Astrocyte of the hippocampus (primary cell): ENCODE measurements at regions not wholly inside any gene's neighbourhood (a gene's known extent, or its start where the extent isn't known, plus 50 kb on each side); places are given as distances from the start of the nearest gene placed in this dataset.
A peak's percentile ranks its signal among the peaks of the same experiment; 100 is the strongest.

ENCODE experiments used
- DNase-seq: peaks from one replicate; pipeline ENCODE4 v3.0.0; 2011; ENCODE audit warnings: low read depth, low spot score

DNA sequence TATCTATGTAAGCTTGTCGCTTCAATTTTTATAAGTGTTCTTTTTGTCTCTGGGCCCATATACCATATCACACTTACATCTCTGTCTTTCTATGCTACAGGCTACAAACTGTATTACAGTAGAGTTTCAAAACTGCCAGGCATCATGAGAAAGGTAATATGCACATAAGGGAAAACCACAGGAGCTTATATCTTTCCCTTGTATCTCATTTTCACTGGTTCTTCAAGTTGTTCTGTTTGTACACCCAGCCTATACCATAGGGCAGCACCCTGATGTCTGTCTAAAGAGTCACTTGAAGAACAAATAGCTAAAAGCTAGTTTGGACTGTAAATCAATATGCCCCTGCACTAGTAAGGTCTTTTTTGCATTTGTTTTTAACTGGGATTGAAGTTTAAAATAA is 366.7 kb downstream of the FIGN start:
- DNase-seq = no peak

DNA sequence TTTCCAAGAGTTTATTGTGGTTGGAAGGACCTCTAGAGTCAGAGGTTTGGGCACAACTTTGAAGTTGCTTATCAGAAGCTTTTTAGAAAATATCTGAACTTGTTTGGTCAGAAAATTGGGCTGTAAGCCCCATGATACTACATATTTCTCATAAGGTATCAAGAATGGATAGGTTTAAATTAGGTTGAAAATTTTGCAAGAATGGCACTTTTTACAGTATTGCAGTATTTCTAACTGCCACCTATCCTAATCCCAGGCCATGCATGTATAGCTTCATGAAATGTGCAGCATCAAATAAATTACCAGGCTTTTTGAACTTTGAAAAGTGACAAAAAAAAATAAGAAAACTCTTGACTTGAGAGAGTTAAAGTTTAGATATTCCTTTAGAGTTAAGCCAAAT is 367.2 kb downstream of the FIGN start:
- DNase-seq = no peak

DNA sequence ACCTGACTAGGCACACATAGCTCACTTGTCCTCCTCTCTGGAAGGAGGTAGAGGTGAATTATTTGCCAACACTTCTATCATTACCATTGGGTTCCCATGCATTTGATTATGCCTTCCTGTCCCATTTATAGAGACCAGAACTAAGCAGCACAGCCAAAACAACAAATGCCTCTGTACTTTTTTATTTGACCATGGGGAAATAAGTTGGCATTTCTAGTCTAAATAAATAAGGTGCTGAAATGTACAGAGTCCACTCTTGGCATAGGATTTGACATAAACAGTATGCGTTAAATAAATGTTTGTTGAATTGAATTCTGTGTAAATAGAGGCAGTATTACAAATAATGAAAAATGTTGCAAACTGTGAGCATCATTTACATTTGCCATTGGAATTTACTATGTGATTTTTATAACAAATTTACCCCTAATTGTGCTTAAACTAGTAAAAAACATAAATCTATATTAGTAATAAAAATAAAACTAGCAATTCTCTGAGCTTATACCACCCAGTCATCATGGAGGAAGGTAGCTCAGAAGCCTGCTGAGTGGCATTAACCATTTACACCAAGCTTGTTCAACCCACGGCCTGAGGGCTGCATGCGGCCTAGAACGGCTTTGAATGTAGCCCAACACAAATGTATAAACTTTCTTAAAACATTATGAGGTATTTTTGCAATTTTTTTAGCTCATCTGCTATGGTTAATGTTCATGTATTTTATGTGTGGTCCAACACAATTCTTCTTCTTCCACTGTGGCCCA is 367.8 kb downstream of the FIGN start:
- no peak for DNase-seq

DNA sequence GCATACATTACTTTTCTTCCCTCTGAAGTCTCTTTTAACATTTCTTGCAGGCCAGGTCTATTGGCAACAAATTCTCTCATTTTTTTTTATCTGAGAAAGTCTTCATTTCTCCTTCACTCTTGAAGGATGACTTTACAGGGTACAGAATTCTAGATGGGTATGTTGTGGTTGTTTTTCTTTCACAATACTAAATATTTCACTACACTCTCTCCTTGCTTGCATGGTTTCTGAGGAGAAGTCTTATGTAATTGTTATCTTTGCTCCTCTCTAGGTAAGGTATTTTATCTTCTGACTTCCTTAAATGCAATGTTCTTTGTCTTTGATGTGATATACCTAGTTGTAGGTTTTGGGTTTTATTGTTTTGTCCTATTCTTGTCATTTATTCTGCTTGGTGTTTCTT is 371.1 kb downstream of the FIGN start:
- no peak for DNase-seq

DNA sequence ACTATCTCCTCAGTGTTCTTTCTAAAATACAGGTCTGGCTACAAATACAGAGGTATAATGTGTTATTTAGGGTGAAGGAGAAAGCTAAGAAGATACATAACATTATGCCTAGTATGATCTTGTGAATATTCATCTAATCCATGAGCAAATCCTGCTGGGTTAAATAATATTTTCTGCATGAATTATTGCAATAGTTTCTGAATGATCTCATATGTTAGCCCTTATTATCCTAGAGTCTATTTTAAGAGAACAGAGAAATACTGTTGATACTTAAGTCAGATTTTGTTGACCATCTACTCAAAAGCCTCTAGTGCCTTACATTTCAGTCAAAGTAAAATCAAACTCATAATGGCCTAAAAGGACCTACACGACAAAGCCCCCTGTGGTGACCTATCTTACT is 382.3 kb downstream of the FIGN start:
- DNase-seq = no peak

DNA sequence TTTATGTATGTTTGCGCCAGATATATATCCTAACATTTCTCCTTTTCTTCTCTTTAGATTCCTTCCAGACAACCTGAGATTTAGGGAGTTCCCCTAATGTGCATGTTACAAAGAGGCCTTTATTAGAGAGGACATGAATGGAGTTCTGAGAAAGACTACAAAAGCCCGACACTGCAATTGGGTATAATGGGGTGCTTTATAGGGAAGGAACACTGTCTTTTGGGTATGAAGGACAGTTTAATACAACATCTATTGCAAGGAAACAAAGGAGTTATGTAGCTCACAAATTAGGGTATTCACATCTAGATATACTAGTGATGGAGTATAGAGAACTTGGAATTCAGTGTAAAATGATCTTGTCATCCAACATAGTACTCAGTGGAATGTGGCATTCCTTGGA is 383.8 kb downstream of the FIGN start:
- DNase-seq = no peak

DNA sequence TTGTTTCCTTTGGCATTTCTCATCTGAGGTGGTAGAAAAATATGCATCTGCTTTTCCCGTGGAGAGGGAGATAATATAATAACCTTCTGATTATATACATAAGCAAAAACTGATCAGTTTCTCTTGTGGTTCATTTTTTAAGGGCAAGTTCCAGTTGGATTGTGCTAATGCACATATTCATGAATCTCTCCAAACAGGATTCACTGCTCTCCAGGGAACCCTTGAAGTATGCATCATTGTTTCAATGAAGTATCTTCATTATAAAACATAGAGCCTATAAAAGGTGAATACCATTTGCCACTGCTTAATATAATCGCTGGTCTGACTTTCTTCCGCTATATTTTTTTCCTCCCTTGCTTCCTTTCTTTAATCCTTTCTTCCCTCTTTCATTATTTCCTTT is 384.7 kb downstream of the FIGN start:
- no peak for DNase-seq

DNA sequence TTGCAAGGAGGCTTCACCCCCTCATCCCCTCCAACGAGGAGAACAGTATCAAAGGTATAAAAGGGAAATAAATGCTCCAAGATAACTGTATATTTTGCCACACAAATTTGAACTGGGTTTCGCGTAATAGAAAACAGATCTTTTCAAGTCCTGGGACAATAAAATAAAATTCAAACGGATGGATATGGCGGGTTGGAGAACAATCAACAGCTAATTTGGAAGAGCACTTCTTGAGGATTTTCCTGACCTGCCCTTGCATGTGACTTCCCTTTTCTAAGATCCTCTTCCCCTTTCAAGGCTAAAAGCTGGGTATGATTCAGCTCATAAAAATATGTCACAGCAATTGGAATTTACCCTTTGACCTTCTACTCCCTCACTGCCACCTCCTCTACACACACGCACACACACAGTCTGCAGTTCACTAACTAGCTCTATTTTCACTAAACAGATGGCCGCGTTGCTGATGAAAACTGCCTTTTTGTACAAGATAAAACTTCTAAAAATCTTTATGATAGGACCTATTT is 386.9 kb downstream of the FIGN start:
- DNase-seq = no peak

DNA sequence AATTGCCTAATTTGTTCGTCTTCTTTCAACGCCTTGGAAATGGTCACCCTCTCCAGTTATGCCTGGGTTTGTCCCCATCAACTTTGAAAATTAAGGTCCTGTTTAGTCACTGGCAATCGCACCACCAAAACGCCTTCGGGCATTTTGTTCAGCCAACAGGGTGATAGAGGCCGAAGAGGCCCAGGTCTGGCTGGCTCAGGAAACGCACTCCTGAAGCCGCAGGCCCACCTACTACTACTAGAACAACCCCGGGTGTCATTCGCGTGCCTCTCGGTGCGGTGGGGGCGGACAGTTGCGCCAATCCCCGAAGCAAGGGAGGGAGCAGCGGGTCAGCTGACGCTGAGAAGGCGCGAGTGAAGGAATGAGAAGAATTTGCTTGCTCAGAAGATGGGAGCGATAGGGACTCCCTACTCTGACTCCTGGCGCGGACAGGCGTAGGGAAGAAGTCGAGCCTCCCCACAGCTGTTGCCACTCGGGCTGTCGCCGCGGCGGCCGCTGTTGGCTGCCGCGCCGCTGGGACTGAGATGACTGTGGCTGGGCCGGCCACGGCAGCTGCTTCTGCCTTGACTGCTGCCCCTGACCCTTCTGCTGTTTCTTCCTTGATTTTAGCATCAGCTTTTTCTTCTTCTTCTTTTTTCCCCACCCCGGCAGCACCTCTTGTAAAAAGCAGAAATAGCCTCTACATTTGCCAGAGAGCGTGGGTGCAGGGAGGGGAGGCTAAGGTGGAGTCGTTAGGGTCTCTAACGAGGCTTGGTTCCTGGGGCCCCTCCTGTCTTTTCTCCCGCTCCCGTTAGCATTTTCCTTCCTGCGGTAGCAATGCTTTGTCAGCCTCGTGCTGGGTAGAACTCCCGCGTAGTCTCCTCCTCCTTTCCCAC is 387.6 kb downstream of the FIGN start:
- DNase-seq = peak; percentile 92

DNA sequence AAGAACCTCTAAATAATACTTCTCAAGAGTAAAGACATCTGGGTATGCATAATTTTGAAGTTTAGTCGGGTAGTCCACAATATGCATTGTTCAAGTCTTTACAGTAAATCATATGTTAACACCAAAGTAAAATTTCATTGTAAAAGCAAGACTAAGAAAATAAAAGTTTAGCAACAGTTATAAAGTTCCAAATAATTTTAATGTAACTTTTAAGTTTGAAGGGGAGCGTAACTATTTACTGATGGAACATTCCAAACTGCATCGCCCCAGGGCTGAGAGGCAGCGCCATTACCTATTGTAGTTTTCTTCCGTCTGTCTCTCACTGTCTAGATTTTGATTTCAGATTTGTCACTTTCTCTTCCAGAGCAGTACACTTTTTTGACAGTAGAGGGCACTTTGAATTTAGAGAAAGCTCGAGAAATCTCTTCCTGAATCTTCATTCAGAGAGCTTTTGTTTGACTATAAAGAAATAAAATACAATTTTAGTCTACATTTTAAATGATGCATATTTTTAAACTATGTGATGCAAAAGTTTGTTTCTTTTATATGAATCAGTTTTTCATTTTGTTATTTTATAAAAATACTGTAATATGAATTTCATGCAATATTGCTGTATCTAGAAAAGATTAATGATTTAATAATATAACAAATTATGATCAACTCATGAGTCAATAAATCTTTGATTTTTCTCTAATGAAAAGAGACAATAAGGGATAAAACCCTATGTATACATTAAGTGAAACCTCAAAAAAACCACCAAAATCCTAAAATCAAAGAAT is 389.8 kb downstream of the FIGN start:
- DNase-seq = peak; percentile 76

DNA sequence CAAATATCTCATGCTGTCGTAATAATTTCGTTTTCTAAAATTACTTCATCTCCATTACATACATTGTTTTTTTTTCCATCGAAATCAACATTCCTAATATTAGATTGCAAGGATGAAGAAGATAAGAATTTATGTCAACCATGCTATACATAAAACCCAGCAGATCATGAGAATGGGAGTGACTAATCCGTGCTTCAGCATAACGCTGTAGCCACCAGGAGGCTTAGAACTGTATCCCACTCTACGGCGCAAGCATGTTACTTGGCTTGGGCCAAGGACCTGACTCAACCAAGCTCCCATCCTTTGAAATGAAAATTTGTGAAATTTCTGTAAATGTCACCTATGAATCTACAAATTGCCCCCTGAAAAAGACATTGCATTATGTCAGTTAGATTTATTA is 392.5 kb downstream of the FIGN start:
- no peak for DNase-seq

DNA sequence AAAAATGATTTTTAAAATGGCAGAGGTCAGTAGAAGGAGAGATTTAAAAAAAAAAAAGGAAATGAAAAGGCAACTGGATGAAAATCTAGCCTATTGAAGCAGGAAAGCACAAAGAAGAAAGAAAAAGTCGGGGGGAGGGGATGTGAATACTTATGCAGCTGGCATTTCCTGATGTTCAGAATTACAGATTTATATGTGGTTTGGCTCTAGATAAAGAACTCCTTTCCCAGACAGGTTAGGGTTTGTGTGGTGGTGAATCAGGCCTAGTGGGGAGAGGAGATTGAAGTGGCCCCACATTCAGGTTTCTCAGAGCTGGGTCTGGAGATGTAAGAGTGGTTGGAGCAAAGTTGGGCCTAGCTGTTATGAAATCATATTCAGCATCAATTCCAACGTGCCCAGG is 394.4 kb downstream of the FIGN start:
- DNase-seq = peak; percentile 73

DNA sequence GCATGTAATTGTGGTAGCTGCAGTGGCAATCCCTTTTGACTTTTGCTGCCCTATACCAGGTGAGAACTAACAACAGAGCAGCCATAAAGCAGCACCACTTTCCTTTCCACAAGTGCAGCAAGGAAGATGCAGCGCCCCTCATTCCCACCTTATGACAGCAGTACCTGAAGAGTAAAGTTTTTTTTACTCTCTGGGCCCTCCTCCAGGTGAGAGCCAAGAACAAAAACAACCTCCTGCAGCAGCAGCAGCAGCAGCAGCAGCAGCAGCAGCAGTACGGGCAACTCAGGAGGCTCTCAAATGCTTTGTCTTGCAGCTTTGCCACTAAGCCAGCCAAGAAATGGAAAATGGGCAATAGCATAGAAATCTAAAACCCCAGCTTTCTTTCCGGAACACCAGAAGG is 397.5 kb downstream of the FIGN start:
- no peak for DNase-seq

DNA sequence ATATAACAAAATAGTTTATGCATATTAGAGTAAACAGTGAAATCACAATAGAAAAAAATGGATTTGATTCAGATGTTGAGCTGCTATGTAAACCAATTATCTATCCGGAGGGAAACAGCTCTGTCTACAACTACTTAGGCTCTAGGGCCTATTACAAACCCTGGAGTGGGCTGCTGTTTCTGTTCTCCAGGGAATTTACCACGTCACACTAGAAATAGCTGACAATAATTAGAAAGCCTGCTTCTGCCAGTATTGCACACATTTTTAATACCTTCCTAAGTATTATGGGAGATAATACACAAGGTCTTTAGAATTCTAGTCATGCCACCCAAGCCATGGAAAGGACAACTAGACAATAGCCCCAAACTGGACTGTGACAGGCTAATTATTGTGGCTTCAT is 411.1 kb downstream of the FIGN start:
- no peak for DNase-seq

DNA sequence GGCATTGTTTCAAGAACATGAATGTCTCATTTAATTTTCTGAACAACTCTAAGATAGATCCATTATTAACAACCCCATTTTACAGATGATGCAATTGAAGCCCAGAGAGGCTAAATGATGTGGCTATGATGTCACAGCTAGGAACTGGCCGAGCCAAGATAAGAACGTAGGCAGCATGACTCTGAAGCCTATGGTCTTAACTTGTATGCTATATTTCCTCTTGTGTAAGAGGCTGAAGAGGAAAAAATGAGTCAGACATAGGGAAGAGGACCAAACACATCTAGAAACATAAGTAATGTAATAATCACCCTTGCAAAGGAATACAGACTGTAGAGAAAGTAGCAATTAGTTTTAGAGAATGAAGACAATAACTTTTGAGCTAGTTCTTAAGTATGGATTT is 416.8 kb downstream of the FIGN start:
- DNase-seq = no peak

DNA sequence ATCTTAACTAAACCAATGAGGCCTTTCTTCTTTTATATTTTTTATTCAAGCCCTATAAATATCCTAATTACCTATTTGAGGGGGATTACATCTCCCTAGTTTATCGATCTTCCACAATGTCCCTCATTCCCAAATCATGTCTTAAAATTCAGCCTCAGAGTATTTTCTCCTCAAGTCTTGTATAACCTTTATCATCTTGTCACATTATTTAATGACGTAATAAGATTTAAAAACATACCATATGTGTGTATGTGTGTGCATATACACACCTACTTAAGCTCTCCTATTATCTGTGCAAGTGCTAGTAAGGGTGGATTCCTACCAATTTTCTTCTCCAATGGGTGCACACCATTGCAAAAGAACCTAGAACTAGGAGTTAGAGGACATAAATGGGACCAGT is 421.1 kb downstream of the FIGN start:
- DNase-seq = no peak

DNA sequence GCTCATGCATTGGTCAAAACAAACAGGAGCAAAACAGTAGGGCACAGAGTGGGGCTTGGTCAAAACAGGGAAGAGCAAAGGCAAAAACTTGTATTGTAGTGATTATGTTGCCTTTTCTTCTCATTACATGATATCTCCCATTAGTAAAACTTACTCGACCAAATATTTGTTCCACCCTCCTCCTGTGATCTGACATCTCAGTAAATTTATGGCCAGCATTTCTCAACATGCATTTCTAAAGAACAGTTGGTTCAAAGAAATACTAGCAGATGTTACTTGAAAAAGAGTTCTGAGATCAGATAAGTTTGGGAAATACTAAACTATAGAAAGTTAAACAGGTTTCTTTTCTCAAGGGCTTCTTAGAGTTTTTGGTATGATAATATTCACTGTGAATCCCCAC is 423.1 kb downstream of the FIGN start:
- no peak for DNase-seq

DNA sequence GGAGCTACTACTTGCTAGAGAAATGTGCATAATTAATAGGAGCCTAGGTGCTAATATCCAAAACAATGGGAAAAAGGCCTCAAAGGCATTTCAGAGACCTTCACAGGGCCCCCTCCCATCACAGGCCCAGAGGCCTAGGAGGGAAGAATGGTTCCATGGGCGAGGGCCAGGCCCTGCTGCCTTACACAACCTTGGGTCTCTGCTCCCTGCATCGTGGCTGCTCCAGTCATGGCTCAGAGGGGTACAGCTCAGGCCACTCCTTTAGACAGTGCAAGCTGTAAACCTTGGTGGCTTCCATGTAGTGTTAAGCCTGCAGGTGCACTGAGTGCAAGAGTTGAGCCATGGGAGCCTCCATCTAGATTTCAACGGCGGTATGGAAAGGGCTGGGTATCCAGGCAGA is 429.2 kb downstream of the FIGN start:
- DNase-seq = no peak

DNA sequence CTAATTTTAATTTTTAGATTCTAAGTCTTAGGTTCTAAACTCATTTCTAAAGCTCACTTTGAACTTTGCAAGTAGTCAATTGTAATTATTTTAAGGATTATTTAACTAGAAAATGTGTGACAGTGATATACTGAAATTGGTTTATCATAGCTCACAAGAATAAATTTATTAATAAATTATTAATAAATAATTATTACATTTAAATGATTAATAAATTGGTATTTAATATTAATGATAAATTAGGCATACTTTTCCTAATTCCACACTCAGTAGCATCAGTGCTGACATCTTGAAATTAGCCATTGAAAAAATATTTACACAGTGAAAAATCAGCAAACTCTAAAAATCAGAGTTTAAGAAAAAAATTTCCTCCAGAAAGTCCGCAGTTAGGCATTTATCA is 433.7 kb downstream of the FIGN start:
- DNase-seq = no peak

DNA sequence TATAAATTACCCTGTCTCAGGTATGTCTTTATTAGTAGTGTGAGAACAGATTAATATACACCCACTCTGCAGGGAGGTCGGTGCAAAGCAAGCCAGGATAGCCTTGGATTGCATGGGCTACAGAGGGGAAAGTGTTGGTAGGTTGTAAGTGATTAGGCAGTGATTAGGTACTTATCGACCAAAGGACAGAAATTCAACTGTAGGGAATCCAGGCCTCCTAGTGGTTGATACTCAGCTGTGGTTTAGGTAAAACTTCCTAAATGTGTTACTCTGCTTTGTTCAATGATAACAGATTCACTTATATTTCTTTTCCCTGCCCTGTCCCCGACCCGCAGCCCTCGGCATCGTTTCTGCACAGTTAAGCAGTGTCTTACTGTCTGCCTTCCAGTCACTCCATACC is 444.0 kb downstream of the FIGN start:
- no peak for DNase-seq

DNA sequence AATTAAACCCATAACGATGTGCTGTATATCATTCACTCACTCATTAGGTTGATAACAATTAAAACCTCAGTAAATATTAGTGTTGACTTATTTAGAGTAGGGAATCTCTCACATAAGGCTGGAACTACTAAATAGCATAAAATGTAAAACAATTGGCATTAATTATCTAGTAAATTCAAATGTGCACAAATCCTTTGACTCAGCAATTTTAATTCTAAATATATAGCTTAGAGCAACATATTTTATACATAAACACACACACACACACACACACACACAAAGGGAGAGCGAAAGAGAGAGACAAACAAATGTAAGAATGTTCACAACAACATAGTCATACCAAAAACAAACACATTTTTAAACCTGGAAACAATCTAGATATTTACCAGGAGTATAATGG is 443.1 kb upstream of the KCNH7 start:
- no peak for DNase-seq

DNA sequence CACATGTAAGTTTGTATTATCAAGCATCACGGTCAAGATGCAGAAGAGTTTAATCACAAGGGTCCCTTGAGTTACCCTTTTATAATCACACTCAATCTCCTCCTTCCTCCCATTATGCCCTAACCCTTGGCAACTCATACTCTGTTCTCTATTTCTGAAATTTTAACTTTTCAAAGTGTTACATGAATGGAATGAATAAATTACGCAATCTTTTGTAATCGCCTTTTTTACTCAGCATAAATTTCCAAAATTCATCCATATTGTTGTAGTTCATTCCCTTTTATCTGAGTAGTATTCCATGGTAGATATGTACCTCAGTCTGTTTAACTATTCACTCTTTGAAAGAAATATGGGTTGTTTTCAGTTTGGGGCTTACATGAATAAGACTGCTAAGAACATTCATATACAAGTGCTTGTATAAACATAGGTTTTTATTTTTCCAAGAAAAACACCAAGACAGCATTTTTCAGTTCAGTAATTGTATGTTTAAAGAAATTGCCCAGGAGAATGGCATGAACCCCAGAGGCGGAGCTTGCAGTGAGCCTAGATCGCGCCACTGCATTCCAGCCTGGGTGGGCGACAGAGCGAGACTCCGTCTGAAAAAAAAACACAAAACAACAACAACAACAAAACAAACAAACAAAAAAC is 430.9 kb upstream of the KCNH7 start:
- peak; percentile 5 for DNase-seq
